NCI-H2227 treated with DMSO at 0.1 percent for 48 hours (cell line): ENCODE measurements at regions not wholly inside any gene's neighbourhood (a gene's known extent, or its start where the extent isn't known, plus 50 kb on each side); places are given as distances from the start of the nearest gene placed in this dataset.
"Not testable (repeated sequence)": the region's sequence is repeated elsewhere in the genome, so short reads cannot be mapped to it uniquely, and the experiment has no call there.

Experiments
- DNase-seq: peaks from one replicate; lab custom pipeline; 2025; lab: John Stamatoyannopoulos, UW

DNA sequence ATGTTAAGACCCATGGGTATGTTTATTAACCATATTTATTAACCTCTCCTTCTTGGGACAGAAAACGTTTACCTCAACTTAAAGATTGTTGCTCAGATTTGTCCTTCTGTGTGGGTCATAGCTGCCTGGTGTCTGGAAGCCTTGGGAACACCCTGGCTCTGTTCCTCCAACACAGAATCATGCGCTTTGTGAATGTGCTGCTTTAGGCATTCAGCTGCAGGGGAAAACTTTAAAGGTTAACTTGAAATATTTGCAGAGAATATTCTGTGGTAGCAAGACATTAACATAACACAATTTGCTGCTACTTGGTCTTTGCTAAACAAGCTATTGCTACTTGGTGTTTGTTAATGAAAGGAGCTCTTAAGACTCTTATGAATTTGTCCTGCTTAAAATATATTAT lies 50.5 kb upstream of the THOC3 start:
- not testable (repeated sequence) for DNase-seq

DNA sequence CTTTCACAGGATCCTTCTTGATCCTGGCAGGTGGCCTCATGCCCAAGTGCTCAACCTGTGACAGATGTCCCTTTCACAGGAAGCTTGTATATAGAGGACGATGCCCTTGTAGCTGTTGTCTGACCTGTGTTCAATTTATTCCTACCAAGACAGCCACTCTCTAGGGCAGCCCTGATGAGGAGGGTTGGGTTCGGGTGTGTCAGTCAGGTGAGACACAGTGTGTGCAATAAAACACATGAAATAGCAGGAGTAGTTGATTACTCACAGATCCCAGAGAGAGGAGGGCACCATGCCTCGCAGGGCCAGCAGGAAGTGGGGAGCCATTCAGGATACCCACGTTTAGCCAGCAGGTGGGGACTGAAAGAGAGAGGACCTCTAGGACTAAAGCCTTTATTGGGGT lies 52.7 kb upstream of the THOC3 start:
- DNase-seq, result not testable (repeated sequence)

DNA sequence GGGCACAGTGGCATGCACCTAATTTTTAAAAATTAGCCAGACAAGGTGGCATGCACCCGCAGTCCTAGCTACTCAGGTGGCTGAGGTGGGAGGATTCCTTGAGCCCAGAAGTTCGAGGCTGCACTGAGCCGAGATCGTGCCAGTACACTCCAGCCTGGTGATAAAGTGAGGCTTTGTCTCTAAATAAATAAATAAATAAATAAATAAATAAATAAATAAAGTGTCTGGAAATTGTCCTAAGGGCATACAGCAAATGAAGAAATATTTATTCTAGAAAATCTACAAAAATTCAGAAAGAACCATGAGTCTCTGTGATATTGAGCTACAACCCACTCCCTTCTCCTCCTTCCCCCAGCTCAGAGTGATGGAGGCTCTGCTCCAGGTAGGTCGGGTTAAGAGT lies 55.4 kb upstream of the THOC3 start:
- not testable (repeated sequence) for DNase-seq

DNA sequence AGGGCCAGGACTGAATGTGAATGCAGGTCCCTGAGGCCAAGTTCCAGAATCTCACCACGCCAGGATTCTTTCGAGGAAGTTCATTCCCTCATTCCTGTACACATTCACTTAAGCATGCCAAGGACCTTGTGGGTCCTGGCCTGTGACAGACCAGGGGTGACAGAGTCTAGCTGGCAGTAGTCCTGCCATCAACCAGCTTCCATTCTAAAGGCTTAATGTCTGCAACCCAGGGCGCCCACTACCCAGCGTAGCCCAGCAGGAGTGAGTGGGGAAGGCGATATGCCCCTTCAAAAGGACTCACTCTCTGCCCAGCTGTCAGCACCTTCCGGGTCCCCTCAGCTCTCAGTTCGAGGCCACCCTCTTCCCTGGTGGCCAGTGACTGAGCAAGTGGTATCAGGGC lies 61.3 kb upstream of the THOC3 start:
- DNase-seq, result not testable (repeated sequence)

DNA sequence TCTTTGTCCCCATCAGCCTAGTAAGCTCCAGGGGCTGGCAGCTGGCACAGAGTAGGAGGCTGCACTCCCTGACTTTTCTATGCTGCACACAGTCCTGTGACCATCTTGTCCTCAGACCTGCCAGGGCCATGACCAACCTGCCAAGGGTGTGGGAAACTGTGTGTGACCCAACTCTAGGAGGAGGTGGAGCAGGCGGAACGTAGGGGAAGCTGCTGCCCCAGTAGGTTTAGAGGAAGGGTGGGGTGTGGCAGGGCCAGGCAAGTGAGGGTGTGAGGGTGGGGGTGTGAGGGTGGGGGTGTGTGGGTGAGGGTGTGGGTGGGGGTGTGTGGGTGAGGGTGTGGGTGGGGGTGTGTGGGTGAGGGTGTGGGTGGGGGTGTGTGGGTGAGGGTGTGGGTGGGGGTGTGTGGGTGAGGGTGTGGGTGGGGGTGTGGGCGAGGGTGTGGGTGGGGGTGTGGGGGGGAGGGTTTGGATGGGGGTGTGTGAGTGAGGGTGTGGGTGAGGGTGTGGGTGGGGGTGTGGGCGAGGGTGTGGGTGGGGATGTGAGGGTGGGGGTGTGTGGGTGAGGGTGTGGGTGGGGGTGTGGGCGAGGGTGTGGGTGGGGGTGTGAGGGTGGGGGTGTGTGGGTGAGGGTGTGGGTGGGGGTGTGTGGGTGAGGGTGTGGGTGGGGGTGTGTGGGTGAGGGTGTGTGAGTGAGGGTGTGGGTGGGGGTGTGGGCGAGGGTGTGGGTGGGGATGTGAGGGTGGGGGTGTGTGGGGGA lies 62.4 kb upstream of the THOC3 start:
- DNase-seq, result not testable (repeated sequence)

DNA sequence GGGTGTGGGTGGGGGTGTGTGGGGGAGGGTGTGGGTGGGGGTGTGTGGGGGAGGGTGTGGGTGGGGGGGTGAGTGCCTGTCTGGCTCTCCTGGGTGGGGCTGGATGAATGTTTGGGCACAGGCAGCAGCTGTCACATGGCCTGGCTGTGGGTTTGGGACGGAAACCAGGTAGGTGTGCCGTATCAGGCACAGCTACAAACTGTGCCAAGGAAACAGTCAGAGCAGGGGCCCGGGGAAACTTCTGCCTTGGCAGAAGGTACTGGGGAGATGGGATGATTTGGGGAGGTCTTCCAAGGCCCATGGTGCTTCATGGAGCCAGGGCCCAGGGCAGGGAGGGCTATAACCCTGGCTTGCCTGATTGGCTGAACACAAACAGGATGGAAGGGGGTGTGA lies 63.0 kb upstream of the THOC3 start:
- DNase-seq, result not testable (repeated sequence)

DNA sequence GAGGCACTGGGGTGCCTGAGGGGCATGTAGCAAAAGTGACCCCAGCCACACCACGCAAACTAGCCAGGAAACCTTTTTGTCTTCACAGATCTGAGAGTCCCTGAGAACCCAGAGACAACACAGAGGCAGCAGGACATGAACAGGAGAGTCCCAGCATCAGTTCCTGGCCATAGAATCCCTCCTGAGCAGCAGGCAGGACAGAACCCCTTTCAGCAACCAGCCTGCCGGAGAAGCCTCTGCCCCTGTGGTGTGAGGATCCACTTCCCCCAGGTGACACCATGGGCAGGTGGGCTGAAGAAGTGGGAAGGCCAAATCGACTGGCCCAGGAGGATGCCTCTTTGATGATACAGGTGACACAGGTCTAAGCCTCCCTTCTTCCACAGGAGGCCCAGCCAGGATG lies 65.1 kb upstream of the THOC3 start:
- DNase-seq, result not testable (repeated sequence)

DNA sequence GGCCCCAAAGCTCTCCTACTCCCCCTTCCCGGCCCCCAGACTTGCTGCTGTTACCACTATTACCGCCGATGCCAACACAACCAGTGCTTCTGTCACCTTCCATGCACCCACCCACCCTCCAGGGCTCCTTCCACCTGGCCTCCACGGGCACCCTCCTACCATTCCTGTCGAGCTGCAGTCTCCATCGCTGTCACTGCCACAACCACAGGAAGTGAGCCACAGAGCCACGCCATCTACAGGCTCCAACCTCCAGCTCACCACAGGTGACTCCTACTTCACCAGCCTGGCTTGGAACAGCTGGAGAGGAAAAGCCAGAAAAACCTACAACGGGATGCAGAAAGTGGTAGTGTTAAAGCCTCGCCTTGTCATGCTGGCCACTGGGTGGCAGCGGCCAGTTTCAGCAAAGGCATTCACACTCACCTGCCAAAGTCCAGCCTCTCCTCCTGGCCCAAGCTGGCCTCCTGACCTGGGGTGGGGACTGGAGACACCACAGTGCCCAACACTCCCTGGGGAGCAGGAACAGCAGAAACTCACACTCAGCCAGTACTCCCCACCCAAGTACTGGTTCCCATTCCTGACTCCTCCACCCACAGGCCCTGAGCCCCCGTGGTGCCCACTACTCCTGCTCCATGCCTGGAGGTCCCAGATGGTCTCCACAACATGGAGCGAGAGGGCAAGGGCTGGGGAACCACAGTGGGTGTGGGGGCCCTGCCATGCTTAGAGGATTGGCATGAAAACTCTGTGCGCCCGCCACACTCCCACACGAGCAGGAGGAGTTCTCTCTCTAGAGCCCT lies 66.5 kb upstream of the THOC3 start:
- DNase-seq, result not testable (repeated sequence)

DNA sequence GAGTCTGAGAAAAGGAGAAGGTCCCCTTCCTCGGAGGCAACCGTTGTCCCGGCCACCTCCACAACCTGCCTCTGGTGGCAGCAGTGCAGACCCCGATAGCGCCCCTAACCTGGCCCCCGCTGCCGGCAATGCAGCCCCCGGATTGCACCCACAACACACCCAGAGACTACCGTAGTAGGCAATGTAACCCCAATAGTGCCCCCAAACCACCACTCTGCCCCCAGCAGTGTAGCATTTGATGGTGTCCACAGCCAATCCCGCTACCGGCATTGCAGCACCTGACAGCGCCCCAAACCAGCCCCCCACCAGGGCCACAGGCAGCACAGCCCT lies 67.1 kb upstream of the THOC3 start:
- DNase-seq, result not testable (repeated sequence)

DNA sequence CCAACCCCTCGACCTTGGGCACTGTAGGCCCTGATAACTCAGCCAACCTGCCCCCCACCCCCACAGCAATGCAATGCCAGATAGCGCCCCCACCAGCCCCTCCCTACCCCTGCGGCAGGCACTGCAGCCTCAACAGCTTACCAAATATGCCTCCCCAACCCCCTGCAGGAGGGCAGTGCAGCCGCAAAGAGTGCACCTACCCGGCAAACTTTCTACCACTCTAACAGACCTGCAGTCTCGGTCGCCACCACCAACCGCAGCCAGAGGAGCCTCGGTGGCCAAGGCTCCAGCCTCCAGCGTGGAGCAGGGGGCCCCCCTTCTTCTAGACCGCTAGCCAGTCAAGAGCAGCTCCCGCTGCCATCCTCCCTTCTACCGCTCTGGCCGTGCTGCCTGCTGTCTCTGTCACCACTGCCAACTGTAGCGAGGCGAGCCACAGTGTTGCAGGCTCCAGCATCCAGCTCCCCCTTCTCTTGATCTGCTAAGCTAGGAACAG lies 67.7 kb upstream of the THOC3 start:
- DNase-seq, result not testable (repeated sequence)

DNA sequence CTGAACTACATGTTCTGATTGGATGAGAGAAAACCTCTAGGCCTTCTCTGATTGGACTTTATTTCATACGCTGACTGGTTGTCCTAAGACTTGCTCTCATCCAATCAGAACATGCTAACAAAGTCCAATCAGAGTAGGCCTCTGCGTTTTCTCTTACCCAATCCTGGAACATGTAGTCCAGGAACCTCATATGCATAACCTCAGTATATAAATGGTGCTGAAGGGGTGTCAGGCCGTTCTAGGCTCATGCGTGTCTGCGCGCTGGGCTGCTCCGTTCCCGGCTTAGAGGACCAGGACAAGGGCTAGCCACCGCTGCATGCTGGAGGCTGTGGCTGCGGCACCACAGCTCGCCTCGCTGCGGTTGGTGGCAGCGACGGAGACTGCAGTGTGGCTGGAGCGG lies 68.3 kb upstream of the THOC3 start:
- not testable (repeated sequence) for DNase-seq

DNA sequence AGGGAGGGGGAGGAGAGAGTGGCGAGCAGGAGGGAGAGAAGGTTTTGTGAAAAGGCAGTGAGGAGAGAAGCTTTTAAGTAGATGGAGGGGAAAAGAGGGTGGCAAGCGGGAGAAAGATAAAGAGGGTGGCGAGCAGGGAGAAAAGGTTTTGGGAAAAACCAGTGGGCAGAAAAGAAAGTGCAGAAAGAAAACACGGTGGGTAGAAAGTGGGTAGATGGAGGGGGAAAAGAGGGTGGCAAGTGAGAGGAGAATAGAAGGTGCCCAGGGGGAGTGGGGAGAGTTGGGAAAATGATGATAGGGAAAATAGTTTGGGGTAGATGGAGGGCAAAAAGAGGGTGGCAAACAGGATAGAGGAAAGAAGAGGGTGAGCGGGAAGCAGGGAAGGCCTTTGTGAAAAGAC lies 69.1 kb upstream of the THOC3 start:
- DNase-seq, result not testable (repeated sequence)

DNA sequence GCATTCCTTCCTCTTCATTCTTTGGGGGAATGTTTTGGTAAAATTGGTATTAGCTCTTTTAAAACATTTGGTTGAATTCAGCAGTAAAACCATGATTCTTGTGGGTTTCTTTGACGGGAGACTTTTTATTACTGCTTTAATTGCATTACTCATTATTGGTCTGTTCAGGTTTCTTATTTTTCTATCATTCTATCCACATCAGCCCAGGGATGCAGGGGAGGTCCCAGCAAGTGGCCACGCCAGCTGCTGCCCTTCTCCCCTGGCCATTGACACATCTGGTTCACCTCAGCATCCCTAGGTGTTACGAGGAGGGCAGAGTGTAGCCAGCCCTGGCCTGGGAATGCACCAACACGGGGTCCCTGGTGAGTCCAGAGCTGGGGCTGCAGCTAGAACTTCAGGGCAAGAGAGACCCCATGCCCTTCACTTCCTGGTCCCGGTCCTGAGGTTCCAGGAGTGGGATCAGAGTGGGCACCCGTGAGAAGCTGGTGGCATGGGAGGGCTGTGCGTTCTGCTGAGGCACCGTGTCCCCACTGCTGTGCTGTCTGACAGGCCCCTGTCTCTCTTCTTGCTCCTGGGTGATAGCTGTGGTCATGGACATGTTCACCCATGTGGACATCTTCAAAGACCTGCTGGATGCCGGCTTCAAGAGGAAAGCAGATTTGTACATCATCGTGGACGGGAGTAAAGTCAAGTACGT lies 72.1 kb upstream of the THOC3 start:
- DNase-seq, result not testable (repeated sequence)

DNA sequence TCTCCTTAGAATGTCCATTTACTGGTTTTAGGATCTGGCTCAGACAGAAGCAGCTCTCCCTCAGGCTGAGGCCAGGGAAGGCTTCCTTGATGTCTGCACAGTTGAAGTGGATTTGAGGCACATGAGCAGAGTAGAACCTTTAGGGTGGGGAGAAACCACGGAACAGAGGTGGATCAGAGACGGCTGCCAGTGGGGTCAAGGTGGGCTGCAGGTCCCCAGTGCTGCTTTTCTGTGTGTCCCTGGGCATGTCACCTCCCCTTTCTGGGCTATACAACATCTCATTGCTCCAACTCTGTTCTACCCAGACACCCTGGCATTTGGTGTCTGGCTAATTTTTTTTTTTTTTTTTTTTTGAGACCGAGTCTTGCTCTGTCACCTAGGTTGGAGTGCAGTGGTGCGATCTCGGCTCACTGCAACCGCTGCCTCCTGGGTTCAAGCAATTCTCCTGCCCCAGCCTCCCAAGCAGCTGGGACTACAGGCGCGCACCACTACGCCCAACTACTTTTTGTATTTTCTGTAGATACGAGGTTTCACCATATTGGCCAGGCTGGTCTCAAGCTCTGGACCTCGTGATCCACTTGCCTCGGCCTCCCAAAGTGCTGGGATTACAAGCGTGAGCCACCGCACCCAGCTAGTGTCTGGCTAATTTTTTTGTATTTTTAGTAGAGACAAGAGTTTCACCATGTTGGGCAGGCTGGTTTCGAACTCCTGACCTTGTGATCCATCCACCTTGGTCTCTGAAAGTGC lies 73.3 kb upstream of the THOC3 start:
- DNase-seq, result not testable (repeated sequence)

DNA sequence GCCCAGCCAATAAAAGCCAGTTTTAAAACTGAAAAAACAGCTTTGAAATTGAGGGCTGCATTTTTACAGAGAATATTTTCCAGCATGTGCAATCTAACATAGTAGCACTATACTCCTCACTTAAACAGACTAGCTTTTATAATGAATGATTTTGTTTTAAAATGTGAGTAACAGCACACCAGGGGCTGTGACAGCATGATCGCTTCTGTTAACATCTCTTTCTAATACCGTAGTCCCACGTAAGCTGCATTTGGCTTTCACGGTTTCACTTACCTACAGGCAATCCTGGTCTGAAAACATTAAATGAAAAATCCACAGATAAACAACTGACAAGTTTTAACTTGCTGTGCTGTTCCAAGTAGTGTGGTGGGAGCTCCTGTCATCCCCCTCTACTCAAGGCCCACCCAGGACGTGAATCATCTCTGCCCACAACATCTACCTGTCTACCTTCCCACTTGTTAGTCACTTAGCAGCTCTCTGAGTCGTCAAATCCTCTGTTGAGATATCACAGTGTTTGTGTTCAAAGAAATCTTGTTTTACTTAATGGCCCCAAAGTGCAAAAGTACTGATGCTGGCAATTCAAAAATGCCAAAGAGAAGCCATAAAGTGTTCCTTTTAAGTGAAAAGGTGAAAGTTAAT lies 74.0 kb upstream of the THOC3 start:
- DNase-seq, result not testable (repeated sequence)

DNA sequence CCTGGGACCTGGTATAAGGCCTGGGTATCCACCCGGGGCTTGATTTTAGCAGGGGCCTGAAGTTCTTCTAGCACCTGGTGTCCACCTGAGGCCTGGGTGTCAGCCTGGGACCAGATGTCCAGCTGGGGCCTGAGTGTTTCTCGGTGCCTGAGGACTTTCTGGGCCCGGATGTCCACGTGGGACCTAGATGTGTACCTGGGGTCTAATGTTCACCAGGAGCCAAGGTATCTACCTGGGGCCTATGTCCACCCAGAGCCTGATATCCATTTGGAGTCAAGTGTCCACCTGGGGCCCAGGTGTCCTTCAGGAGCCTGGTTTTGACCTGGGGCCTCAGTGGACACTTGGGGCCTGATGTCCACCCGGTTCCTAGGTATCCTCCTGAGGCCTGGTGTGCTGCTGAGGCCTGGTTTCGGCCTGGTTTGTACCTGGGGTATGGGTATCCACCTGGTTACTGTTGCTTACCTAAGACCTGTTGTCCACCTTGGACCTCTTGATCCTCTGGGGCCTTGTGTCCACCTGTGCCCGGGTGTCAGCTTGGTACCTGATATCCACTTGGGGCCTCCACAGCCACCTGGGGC lies 75.2 kb upstream of the THOC3 start:
- not testable (repeated sequence) for DNase-seq

DNA sequence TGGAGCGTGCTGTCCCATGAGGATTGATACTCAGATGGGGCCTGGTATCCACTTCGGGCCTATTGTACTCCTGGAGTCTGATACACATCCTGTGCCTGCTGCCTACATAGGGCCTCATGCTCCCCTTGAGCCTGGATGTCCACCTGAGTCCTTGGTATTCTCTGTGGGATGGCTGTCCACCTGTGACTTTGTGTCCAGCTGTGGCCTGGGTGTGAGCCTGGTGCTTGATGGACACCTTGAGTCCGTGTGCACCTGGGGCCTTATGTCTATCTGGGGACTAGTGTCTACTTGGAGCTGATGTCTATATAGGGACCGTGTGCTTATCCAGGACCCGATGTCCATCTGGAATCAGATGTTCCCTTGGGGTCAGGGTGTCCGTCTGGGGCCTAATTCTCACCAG lies 75.9 kb upstream of the THOC3 start:
- not testable (repeated sequence) for DNase-seq

DNA sequence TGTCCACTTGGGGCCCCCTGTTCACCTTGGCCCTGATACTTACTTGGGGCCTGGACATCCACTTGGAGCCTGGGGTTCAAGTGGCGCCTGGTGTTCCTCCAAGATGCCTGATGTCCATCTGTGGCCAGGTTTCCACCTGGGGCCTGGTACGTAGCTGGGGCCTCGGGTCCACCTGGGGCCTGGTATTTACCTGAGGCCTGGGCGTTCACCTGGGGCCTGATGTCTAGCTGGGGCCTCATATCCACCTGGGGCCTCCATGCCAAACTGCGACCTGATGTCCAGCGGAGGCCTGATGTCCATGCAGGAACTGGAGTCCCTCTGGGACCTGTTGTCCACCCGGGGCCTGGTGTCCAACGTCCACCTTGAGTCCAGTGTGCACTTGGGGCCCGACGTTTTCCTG lies 76.3 kb upstream of the THOC3 start:
- DNase-seq, result not testable (repeated sequence)

DNA sequence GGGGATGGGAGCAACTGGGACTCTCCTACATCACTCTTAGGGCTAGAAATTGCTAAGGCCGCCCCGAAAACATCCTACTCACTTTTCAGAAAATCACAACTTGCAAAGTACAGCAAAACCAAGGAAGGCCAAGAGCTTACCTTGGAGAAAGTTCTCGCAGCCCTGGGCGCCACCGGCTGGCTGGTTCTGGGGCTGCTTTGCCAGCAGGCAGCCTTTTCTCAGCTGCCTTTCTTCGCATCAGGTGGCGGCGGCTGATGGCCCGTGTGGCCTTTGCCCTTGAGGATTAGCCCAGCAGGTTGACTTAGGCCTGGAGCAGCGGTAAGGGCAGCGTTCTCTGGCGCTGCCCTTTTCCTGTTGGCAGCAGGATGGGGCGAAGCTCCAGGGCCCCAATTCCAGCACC lies 77.3 kb upstream of the THOC3 start:
- DNase-seq, result not testable (repeated sequence)

DNA sequence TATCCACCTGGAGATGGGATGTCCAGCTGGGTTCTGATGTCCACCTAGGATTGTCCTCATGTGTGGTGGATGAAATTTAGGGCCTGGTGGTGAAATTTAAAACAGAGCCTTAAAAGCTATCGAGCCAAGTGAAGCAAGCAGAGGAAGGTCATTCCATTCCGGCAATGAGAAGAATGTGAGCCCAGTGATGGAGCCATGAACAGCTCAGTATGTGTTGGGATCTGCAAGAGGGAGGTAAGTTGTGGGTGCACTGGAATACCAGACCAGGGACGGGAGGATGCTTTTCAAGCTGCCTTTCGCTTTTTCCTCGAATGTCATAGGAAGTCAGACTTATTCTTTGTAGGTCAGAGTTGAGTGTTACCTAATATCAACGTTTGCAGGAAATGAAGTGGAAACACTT lies 80.6 kb upstream of the THOC3 start:
- not testable (repeated sequence) for DNase-seq
